Type B pancreatic cell (in vitro differentiated cells): ENCODE measurements at regions not wholly inside any gene's neighbourhood (a gene's known extent, or its start where the extent isn't known, plus 50 kb on each side); places are given as distances from the start of the nearest gene placed in this dataset.
A peak's percentile ranks its signal among the peaks of the same experiment; 100 is the strongest.

Experiments used
- DNase-seq: peaks from one replicate; pipeline ENCODE4 v3.0.0; 2021; ENCODE audit warnings: mixed read lengths; ENCODE audit not compliant: unreplicated experiment; ENCODE audit errors: extremely low spot score
- H3K27ac Mint-ChIP-seq: 2 replicates; pipeline ENCODE4 v1.8.0; 2021; ENCODE audit warnings: mild to moderate bottlenecking, mixed read lengths
- H3K27me3 Mint-ChIP-seq: 2 replicates; pipeline ENCODE4 v1.8.0; 2021; ENCODE audit warnings: mixed read lengths
- H3K36me3 Mint-ChIP-seq: 2 replicates; pipeline ENCODE4 v1.8.0; 2021; ENCODE audit warnings: mixed read lengths
- H3K4me1 Mint-ChIP-seq: one replicate; pipeline ENCODE4 v1.8.0; 2021; ENCODE audit warnings: mixed read lengths; ENCODE audit not compliant: unreplicated experiment
- H3K4me3 Mint-ChIP-seq: 2 replicates; pipeline ENCODE4 v1.8.0; 2021; ENCODE audit warnings: mild to moderate bottlenecking, mixed read lengths
- H3K9me3 Mint-ChIP-seq: 2 replicates; pipeline ENCODE4 v1.8.0; 2021; ENCODE audit warnings: mixed read lengths
- TF ChIP-seq, protein P1 (sequence below): fragments of 200-600 bp; sonication (generic); conservative IDR thresholded peaks from 2 replicates; pipeline ENCODE4 v1.5.0; 2021; ENCODE audit warnings: antibody characterized with exemption, mild to moderate bottlenecking

- no peak overlapping the region for H3K27ac Mint-ChIP-seq
- H3K4me3 Mint-ChIP-seq: no peak overlapping the region
- peaks cover 3% of the 10 kb centered on the region for H3K36me3 Mint-ChIP-seq
- peaks cover 11% of the 10 kb centered on the region for H3K27me3 Mint-ChIP-seq
- H3K4me1 Mint-ChIP-seq: peaks cover 22% of the 10 kb centered on the region
- H3K9me3 Mint-ChIP-seq: no peaks in the 10 kb centered on the region
- TF ChIP-seq, protein P1, sequence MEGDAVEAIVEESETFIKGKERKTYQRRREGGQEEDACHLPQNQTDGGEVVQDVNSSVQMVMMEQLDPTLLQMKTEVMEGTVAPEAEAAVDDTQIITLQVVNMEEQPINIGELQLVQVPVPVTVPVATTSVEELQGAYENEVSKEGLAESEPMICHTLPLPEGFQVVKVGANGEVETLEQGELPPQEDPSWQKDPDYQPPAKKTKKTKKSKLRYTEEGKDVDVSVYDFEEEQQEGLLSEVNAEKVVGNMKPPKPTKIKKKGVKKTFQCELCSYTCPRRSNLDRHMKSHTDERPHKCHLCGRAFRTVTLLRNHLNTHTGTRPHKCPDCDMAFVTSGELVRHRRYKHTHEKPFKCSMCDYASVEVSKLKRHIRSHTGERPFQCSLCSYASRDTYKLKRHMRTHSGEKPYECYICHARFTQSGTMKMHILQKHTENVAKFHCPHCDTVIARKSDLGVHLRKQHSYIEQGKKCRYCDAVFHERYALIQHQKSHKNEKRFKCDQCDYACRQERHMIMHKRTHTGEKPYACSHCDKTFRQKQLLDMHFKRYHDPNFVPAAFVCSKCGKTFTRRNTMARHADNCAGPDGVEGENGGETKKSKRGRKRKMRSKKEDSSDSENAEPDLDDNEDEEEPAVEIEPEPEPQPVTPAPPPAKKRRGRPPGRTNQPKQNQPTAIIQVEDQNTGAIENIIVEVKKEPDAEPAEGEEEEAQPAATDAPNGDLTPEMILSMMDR: no peak
- DNase-seq: no peak
These were observed 211.9 kb upstream of the PAPPA start for GRCh38 chr9:115941561-115942315.

DNA sequence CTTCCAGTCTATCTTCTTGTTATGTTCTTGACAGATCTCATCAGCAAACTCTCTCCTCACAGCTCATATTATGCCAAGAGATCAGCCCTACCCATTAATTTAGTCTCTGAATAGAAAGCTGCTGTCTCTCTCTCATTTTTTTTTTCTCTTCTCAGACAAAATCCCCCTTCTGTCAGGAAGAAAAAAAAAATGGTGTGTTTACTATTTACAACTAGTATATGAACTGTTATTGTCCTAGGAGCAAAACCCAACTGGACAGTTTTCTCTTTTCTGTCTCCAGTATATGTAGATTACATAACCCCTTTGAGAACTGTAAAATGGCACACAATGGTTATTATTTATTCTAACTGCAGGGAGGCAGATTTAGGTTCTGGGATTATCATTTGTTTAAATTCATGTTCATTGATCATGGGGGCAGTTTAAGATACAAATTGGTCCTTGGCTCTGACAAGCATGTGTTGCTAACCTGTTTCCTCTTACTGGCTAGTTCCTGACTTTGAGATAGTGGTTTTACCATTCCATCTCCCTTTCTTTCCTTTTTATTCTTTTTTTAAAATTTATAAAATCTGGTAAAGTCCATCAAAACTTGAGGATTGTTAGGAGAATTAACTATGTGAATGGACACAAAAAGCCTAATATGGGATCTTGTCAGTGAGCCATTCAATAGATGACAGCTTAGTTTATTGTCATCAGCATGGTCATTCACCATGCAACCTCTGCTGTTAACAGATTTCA lies 210.0 kb upstream of the PAPPA start:
- Mint-ChIP-seq H3K4me1 (peaks cover 22% of the 10 kb centered on the region), H3K4me3 (no peak overlapping the region), H3K27me3 (peaks cover 7% of the 10 kb centered on the region), H3K36me3 (peaks cover 3% of the 10 kb centered on the region), H3K27ac (peak overlapping the region; percentile 89), H3K9me3 (no peaks in the 10 kb centered on the region)
- TF ChIP-seq, protein P1: no peak
- no peak for DNase-seq

DNA sequence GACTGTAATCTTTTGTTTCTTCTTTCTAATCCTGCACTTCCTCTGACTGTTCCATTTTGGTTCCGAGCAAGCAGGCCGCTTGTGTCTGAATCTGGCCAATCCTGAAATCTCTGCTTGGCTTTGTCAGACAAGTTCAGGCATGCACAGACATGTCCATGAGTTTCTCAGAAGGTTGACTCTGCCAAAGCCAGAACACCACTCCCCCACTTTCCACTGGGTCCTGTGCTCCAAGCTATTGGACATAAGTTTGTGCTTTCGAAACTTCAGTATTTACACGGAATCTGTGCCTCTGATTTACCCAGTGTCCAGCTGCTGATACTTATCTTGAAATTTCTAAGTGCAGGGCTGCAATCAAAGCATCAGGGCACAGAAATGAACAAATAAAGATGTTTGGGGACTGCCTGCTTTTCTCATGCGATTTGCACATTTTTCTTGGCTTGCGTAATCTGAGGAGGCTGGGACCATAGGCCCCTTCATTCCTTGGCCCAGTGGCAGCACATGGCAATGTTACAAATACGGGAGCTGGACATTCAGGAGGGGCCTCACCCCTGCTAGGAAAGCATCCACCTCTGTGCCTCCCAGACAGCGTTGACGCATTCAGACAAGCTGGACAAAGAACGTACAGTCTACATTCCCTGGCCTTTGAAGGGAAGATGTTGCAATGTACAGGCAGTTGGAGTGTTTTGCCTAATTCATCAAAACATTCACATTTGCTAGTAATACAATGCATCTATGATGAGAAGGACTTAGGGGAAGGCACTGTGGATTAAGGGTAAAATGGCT lies 209.2 kb upstream of the PAPPA start:
- peak overlapping the region; percentile 89 for H3K27ac Mint-ChIP-seq

GRCh38 chr9:115945009-115945431 lies 208.6 kb upstream of the PAPPA start:
- H3K27ac Mint-ChIP-seq: peak overlapping the region; percentile 89
- H3K4me1 Mint-ChIP-seq: peaks cover 22% of the 10 kb centered on the region
- peaks cover 3% of the 10 kb centered on the region for H3K36me3 Mint-ChIP-seq
- no peak for DNase-seq
- H3K9me3 Mint-ChIP-seq: no peaks in the 10 kb centered on the region
- H3K27me3 Mint-ChIP-seq: no peaks in the 10 kb centered on the region
- no peak overlapping the region for H3K4me3 Mint-ChIP-seq
- TF ChIP-seq, protein P1: no peak

More for the DNA sequence above, 209.2 kb upstream of the PAPPA start:
- TF ChIP-seq, protein P1: no peak
- no peak for DNase-seq
- Mint-ChIP-seq H3K27me3 (no peaks in the 10 kb centered on the region), H3K9me3 (no peaks in the 10 kb centered on the region), H3K4me1 (peaks cover 22% of the 10 kb centered on the region), H3K36me3 (peaks cover 3% of the 10 kb centered on the region), H3K4me3 (peak overlapping the region; percentile 18)

GRCh38 chr9:115946530-115946929 lies 207.1 kb upstream of the PAPPA start:
- peaks cover 22% of the 10 kb centered on the region for H3K4me1 Mint-ChIP-seq
- no peak for DNase-seq
- TF ChIP-seq, protein P1: no peak
- no peak overlapping the region for H3K27ac Mint-ChIP-seq
- H3K36me3 Mint-ChIP-seq: peaks cover 3% of the 10 kb centered on the region
- no peak overlapping the region for H3K4me3 Mint-ChIP-seq
- H3K9me3 Mint-ChIP-seq: no peaks in the 10 kb centered on the region
- no peaks in the 10 kb centered on the region for H3K27me3 Mint-ChIP-seq
